GM18502 (cell line): ENCODE measurements at regions not wholly inside any gene's neighbourhood (a gene's known extent, or its start where the extent isn't known, plus 50 kb on each side); places are given as distances from the start of the nearest gene placed in this dataset.
"Not testable (repeated sequence)": the region's sequence is repeated elsewhere in the genome, so short reads cannot be mapped to it uniquely, and the experiment has no call there.

Source experiments
- ATAC-seq: cut with Tn5 transposase; IDR thresholded peaks from one replicate; pipeline ENCODE4 v1.9.1; 2021; ENCODE audit warnings: mild to moderate bottlenecking; ENCODE audit not compliant: unreplicated experiment, poor library complexity

GRCh38 chr5:32534041-32534440 is 51.3 kb upstream of the SUB1 start:
- no peak for ATAC-seq

GRCh38 chr5:32531885-32532520 is 53.4 kb upstream of the SUB1 start:
- peak; percentile 61 for ATAC-seq

GRCh38 chr5:32527321-32527720 is 58.0 kb upstream of the SUB1 start:
- not testable (repeated sequence) for ATAC-seq

- no peak for ATAC-seq
These were observed 58.5 kb upstream of the SUB1 start for GRCh38 chr5:32526810-32527209.

- ATAC-seq: no peak
These were observed 61.7 kb upstream of the SUB1 start for GRCh38 chr5:32523625-32524024.

GRCh38 chr5:32522429-32523143 is 62.8 kb upstream of the SUB1 start:
- ATAC-seq: no peak

- no peak for ATAC-seq
These were observed 63.9 kb upstream of the SUB1 start for GRCh38 chr5:32521481-32521880.

GRCh38 chr5:32520972-32521371 is 64.4 kb upstream of the SUB1 start:
- no peak for ATAC-seq

- no peak for ATAC-seq
These were observed 65.0 kb upstream of the SUB1 start for GRCh38 chr5:32520356-32520755.

GRCh38 chr5:32519508-32519907 is 65.8 kb upstream of the SUB1 start:
- ATAC-seq: no peak

GRCh38 chr5:32514806-32515205 is 70.3 kb upstream of the ZFR start:
- ATAC-seq: no peak

- ATAC-seq: no peak
These were observed 68.4 kb upstream of the ZFR start for GRCh38 chr5:32512926-32513325.

- ATAC-seq: no peak
These were observed 67.3 kb upstream of the ZFR start for GRCh38 chr5:32511776-32512374.

- no peak for ATAC-seq
These were observed 66.3 kb upstream of the ZFR start for GRCh38 chr5:32510860-32511259.

- ATAC-seq: no peak
These were observed 64.6 kb upstream of the ZFR start for GRCh38 chr5:32508806-32509805.

- no peak for ATAC-seq
These were observed 63.3 kb upstream of the ZFR start for GRCh38 chr5:32507738-32508434.

- no peak for ATAC-seq
These were observed 62.3 kb upstream of the ZFR start for GRCh38 chr5:32506799-32507198.

GRCh38 chr5:32506201-32506661 is 61.7 kb upstream of the ZFR start:
- no peak for ATAC-seq

- ATAC-seq: no peak
These were observed 61.2 kb upstream of the ZFR start for GRCh38 chr5:32505756-32506155.
